Liver (tissue), 8 donors: ENCODE measurements at regions not wholly inside any gene's neighbourhood (a gene's known extent, or its start where the extent isn't known, plus 50 kb on each side); places are given as distances from the start of the nearest gene placed in this dataset.

Experiments used
- DNase-seq: peaks from one replicate; pipeline ENCODE4 v3.0.0-alpha.2; 2017; ENCODE audit warnings: low spot score
- H3K27ac ChIP-seq, 2 donors: one replicate each; pipeline ENCODE4 v1.7.0; 2013; ENCODE audit warnings: inconsistent platforms in 2 of 2, low read length in 2 of 2, control low read depth in 1 of 2, low read depth in 1 of 2, mild to moderate bottlenecking in 1 of 2
- H3K27me3 ChIP-seq, 4 donors: one replicate each; pipeline versions ENCODE4 v1.6.1 to v1.7.0; 2013; ENCODE audit warnings: low read length in 3 of 4, inconsistent platforms in 1 of 4, mild to moderate bottlenecking in 1 of 4, moderate library complexity in 1 of 4; ENCODE audit not compliant: control insufficient read depth in 4 of 4, insufficient read depth in 4 of 4
- H3K36me3 ChIP-seq, 4 donors: one replicate each; pipeline versions ENCODE4 v1.6.1 to v1.7.0; 2013; ENCODE audit warnings: low read length in 3 of 4, mild to moderate bottlenecking in 3 of 4, low read depth in 1 of 4, moderate library complexity in 1 of 4; ENCODE audit not compliant: control insufficient read depth in 4 of 4, insufficient read depth in 3 of 4
- H3K4me1 ChIP-seq, 4 donors: one replicate each; pipeline versions ENCODE4 v1.6.1 to v1.7.0; 2013; ENCODE audit warnings: low read length in 3 of 4, mild to moderate bottlenecking in 3 of 4, moderate library complexity in 1 of 4; ENCODE audit not compliant: control insufficient read depth in 4 of 4, insufficient read depth in 4 of 4
- H3K4me3 ChIP-seq, 3 donors: one replicate each; pipeline versions ENCODE4 v1.6.1 to v1.7.0; 2013; ENCODE audit warnings: low read length in 3 of 3, control low read depth in 1 of 3, low read depth in 1 of 3, mild to moderate bottlenecking in 1 of 3
- H3K9ac ChIP-seq, 2 donors: one replicate each; pipeline ENCODE4 v1.7.0; 2013; ENCODE audit warnings: low read length in 2 of 2, mild to moderate bottlenecking in 2 of 2, moderate library complexity in 2 of 2, control low read depth in 1 of 2, low read depth in 1 of 2
- H3K9me3 ChIP-seq, 4 donors: one replicate each; pipeline versions ENCODE4 v1.6.1 to v1.7.0; 2013; ENCODE audit warnings: low read length in 3 of 4; ENCODE audit not compliant: control insufficient read depth in 4 of 4
- CTCF ChIP-seq: fragments of 150-350 bp; IDR thresholded peaks from 2 replicates; pipeline ENCODE4 v1.5.1; 2017; ENCODE audit warnings: improper control_type of control experiment, low read depth, low read length; ENCODE audit not compliant: missing input control
- EGR1 ChIP-seq, 2 donors: IDR thresholded peaks; 2 replicates each; pipeline ENCODE4 v1.6.1; 2016 to 2018; ENCODE audit warnings: antibody characterized with exemption in 2 of 2, low read depth in 2 of 2
- FOXA1 ChIP-seq: IDR thresholded peaks from 2 replicates; pipeline ENCODE4 v1.6.1; 2016; ENCODE audit warnings: antibody characterized with exemption
- FOXA2 ChIP-seq: IDR thresholded peaks from 2 replicates; pipeline ENCODE4 v1.6.1; 2016; ENCODE audit warnings: antibody characterized with exemption
- GABPA ChIP-seq, 2 donors: IDR thresholded peaks in 1 of 2; conservative IDR thresholded peaks in 1 of 2; 2 replicates each; pipeline ENCODE4 v1.6.1; 2016; ENCODE audit warnings: antibody characterized with exemption in 2 of 2, mild to moderate bottlenecking in 1 of 2, moderate library complexity in 1 of 2
- HNF4A ChIP-seq, 2 donors: conservative IDR thresholded peaks; 2 replicates each; pipeline ENCODE4 v1.6.1; 2016; ENCODE audit warnings: antibody characterized with exemption in 2 of 2, mild to moderate bottlenecking in 2 of 2
- HNF4G ChIP-seq: IDR thresholded peaks from 2 replicates; pipeline ENCODE4 v1.6.1; 2016; ENCODE audit warnings: antibody characterized with exemption
- JUND ChIP-seq, 2 donors: IDR thresholded peaks; 2 replicates each; pipeline ENCODE4 v1.6.1; 2016; ENCODE audit warnings: antibody characterized with exemption in 2 of 2
- NR2F2 ChIP-seq: IDR thresholded peaks from 2 replicates; pipeline ENCODE4 v1.6.1; 2016; ENCODE audit warnings: antibody characterized with exemption
- RAD21 ChIP-seq, 2 donors: IDR thresholded peaks; 2 replicates each; pipeline ENCODE4 v1.6.1; 2016; ENCODE audit warnings: antibody characterized with exemption in 2 of 2, mild to moderate bottlenecking in 2 of 2
- REST ChIP-seq: IDR thresholded peaks from 2 replicates; pipeline ENCODE4 v1.6.1; 2016; ENCODE audit warnings: antibody characterized with exemption, mild to moderate bottlenecking
- RXRA ChIP-seq, 2 donors: IDR thresholded peaks; 2 replicates each; pipeline ENCODE4 v1.6.1; 2017 to 2018; ENCODE audit warnings: antibody characterized with exemption in 2 of 2, mild to moderate bottlenecking in 1 of 2
- SP1 ChIP-seq: IDR thresholded peaks from 2 replicates; pipeline ENCODE4 v1.6.1; 2018; ENCODE audit warnings: antibody characterized with exemption, mild to moderate bottlenecking
- TAF1 ChIP-seq: conservative IDR thresholded peaks from 2 replicates; pipeline ENCODE4 v1.6.1; 2016; ENCODE audit warnings: antibody characterized with exemption, mild to moderate bottlenecking
- YY1 ChIP-seq: IDR thresholded peaks from 2 replicates; pipeline ENCODE4 v1.6.1; 2016; ENCODE audit warnings: antibody characterized with exemption, mild to moderate bottlenecking
- ZBTB33 ChIP-seq: IDR thresholded peaks from 2 replicates; pipeline ENCODE4 v1.6.1; 2016; ENCODE audit warnings: antibody characterized with exemption
- WGBS: extraction: QIAGEN DNeasy Blood & Tissue Kit; methylation state at CpG from one replicate; pipeline ENCODE4 v1.1.7; 2013; 5-methylcytosine and 5-hydroxymethylcytosine counted together
- TF ChIP-seq, protein P1 (sequence below): IDR thresholded peaks from 2 replicates; pipeline ENCODE4 v1.6.1; 2016; ENCODE audit warnings: antibody characterized with exemption
- TF ChIP-seq, protein P2 (sequence below): IDR thresholded peaks from 2 replicates; pipeline ENCODE4 v1.6.1; 2016; ENCODE audit warnings: antibody characterized with exemption
- donor health status: healthy.
- donor health status: healthy.
- donor health status: healthy.
- donor health status: healthy.
- donor health status: healthy.

DNA sequence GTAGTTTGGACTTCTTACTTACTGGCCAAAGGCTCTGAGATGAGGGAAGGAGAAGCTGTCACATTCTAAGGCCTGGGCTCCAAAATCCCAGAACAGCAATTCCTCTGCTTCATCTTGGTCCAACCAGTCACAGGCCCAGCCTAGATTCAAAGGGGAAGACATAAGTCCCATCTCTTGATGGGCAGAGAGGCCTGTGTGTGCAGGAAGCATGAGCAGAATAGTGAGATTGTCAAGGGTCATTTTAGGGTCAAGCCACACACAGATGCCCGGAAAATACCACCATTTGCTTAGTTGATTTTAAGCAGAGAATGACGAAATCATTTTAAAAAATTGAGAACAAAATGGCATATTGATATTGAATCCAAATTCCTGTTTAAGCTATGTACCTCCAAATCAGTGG lies 580.9 kb upstream of the ZFP42 start (continued):
- TF ChIP-seq SP1 (no peak), JUND (IDR thresholded peaks at IDR 0.05) (no peak), HNF4G (no peak), TAF1 (no peak), YY1 (no peak), RAD21 (IDR thresholded peaks at IDR 0.05) (no peak), RXRA (IDR thresholded peaks at IDR 0.05) (no peak)
- TF ChIP-seq, protein P1, sequence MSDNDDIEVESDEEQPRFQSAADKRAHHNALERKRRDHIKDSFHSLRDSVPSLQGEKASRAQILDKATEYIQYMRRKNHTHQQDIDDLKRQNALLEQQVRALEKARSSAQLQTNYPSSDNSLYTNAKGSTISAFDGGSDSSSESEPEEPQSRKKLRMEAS: no peak
- TF ChIP-seq, protein P2, sequence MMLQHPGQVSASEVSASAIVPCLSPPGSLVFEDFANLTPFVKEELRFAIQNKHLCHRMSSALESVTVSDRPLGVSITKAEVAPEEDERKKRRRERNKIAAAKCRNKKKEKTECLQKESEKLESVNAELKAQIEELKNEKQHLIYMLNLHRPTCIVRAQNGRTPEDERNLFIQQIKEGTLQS: no peak

DNA sequence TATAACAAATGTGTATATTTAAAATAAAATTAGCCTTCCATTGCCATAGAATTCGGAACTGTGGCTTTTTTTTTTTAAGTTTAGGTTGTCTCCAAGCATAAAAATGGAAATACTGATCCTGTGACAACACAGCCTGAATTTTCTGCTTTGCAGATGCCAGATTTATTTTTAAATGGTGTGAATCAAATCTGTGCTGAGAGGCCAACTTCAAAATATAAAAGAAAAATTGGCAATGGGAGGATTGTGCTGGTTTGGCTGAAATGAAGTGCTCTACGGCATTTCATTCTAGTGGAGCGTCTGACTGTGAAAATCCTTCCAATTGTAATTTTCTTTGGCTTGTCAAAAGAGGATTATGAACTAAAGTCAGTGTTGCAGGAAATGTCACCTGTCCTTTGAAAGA lies 580.3 kb upstream of the ZFP42 start:
- TF ChIP-seq HNF4A (conservative IDR thresholded peaks at IDR 0.05) (no peak), ZBTB33 (no peak), CTCF (no peak), FOXA2 (no peak), RAD21 (IDR thresholded peaks at IDR 0.05) (no peak), FOXA1 (no peak), TAF1 (no peak), YY1 (no peak), HNF4G (no peak), GABPA (IDR thresholded peaks at IDR 0.05 in 1 of 2, conservative IDR thresholded peaks at IDR 0.05 in 1 of 2) (no peak), NR2F2 (no peak), EGR1 (IDR thresholded peaks at IDR 0.05; ENCODE audit: low read depth in 2 of 2) (no peak), SP1 (no peak), REST (no peak), RXRA (IDR thresholded peaks at IDR 0.05) (no peak), JUND (IDR thresholded peaks at IDR 0.05) (no peak)
- TF ChIP-seq, protein P2: no peak
- TF ChIP-seq, protein P1: no peak
- no peaks in the 10 kb centered on the region for H3K27me3 ChIP-seq
- no peak overlapping the region for H3K4me3 ChIP-seq
- H3K9ac ChIP-seq: no peak overlapping the region
- 57% methylated on average over 3 of the region's 3 CpGs for WGBS
- H3K27ac ChIP-seq: no peak overlapping the region
- H3K4me1 ChIP-seq: no peaks in the 10 kb centered on the region
- H3K36me3 ChIP-seq: no peaks in the 10 kb centered on the region
- H3K9me3 ChIP-seq: no peaks in the 10 kb centered on the region
- DNase-seq: no peak
